Fibroblast of the aortic adventitia (primary cell): ENCODE measurements at regions not wholly inside any gene's neighbourhood (a gene's known extent, or its start where the extent isn't known, plus 50 kb on each side); places are given as distances from the start of the nearest gene placed in this dataset.
A peak's percentile ranks its signal among the peaks of the same experiment; 100 is the strongest.

Experiments
- DNase-seq: peaks from one replicate; pipeline ENCODE4 v3.0.0-alpha.2; 2010; ENCODE audit warnings: low read depth
- H3K4me3 ChIP-seq: 2 replicates; pipeline ENCODE4 v1.5.1; 2011; ENCODE audit warnings: low read depth, mild to moderate bottlenecking, control low read depth, low read length, moderate library complexity
- CTCF ChIP-seq: IDR thresholded peaks from 2 replicates; pipeline ENCODE4 v1.5.1; 2011; ENCODE audit warnings: mild to moderate bottlenecking, low read length, control low read depth, inconsistent platforms; ENCODE audit not compliant: insufficient read depth

GRCh38 chr15:95645791-95646338 lies 684.6 kb upstream of the NR2F2 start:
- no peak for DNase-seq
- TF ChIP-seq CTCF = no peak
- H3K4me3 ChIP-seq = no peak overlapping the region

DNA sequence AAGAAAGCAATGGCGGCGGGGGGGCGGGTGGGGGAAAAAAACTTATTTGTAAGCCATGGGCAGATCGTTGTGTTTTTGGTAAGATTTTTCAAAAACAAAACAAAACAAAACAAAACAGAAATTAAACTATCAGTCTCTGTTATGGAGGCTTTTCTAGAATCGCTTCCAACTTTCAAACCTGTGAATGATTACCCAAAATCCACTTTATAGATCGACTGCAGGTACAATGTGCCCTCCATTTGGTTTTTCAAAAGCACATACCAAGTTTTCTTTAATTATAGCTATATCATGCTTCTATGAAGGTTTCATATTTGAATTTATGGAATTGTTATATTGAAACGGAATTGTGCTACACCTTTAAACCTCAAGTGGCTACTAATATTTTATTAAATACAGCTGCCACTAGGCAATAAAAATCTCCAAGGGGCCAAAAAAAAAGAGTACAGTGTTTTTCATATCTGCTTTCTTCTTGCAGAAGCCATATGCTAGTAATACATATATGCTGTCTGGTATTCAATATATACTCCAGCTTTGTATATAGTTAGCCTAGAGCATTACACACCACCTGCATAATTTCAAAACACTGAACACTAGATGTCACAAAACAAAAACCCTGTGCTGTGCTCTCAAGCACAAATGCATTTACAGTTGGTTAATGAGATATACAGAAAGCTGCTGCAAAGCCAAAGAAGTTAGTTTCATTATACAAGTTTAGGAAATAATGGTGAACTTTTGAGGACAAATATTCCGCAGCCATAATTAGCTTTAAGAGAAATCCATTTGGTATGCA lies 683.8 kb upstream of the NR2F2 start:
- TF ChIP-seq CTCF = no peak
- no peak overlapping the region for H3K4me3 ChIP-seq
- DNase-seq = no peak

DNA sequence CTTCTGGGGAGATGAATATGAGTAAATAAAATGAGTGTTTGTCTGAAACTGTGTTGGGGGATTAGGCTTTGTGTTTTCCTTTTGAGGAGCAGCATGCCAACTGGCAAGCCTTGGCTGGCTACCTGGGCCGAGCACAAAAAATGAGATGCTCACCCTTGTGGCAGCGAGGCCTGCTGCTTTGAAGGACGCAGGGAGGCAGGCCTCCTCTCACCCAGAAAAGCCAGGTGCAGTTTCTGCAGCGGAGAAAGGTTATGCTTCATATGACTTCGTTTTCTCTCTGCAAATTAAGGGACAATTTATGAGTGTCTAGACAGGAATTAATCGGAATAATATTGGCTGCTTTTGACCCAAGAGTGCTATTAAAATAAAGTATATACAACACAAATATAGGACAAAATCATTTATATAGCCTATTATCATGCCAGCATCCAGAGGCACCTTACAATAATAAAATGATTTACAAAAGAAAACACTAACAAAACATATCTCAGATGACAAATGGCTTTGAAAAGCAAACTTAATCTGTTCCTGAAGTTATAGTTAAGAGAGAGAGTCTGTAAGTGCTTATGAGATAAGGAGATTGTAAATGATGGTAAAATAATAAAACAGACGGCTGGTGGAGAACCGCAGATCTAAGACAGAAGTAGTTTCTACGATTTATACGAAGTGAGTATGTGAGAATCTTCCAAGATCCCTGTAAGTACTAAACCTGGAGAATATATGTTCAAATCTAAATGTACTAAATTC lies 682.8 kb upstream of the NR2F2 start:
- DNase-seq = no peak
- no peak for TF ChIP-seq CTCF

GRCh38 chr15:95653361-95653805 lies 677.1 kb upstream of the NR2F2 start:
- H3K4me3 ChIP-seq = no peak overlapping the region
- no peak for DNase-seq
- no peak for TF ChIP-seq CTCF

More for the DNA sequence above, 682.8 kb upstream of the NR2F2 start:
- H3K4me3 ChIP-seq = no peak overlapping the region

GRCh38 chr15:95655089-95655607 lies 675.4 kb upstream of the NR2F2 start:
- TF ChIP-seq CTCF = no peak
- DNase-seq = no peak
- H3K4me3 ChIP-seq = no peak overlapping the region

GRCh38 chr15:95656595-95656994 lies 673.9 kb upstream of the NR2F2 start:
- H3K4me3 ChIP-seq = no peak overlapping the region
- DNase-seq = peak; percentile 34
- TF ChIP-seq CTCF = no peak
